Right ventricle myocardium inferior (tissue), 1 donor: ENCODE measurements at regions not wholly inside any gene's neighbourhood (a gene's known extent, or its start where the extent isn't known, plus 50 kb on each side); places are given as distances from the start of the nearest gene placed in this dataset.

Source experiments
- ATAC-seq: fragments of 200-7000 bp; cut with Tn5 transposase; one replicate; pipeline ENCODE4 v1.9.1; 2020; ENCODE audit warnings: mild to moderate bottlenecking, moderate library complexity
- DNase-seq: peaks from one replicate; pipeline ENCODE4 v3.0.0; 2021; ENCODE audit errors: missing footprints
- intact Hi-C: fragments of 100-400 bp; cut with DNase I; formaldehyde crosslinking; loops from one replicate; pipeline ENCODE4 v1.11.0; 2022
- donor health status: DM: no; HTN: yes; CAD: no; lungs with severe emphysema.

- DNase-seq (no peak), ATAC-seq (peak; percentile 79)
- intact Hi-C loops = no loop called here
Measured at GRCh38 chr3:23663246-23663645, 142.5 kb upstream of the UBE2E1 start.

DNA sequence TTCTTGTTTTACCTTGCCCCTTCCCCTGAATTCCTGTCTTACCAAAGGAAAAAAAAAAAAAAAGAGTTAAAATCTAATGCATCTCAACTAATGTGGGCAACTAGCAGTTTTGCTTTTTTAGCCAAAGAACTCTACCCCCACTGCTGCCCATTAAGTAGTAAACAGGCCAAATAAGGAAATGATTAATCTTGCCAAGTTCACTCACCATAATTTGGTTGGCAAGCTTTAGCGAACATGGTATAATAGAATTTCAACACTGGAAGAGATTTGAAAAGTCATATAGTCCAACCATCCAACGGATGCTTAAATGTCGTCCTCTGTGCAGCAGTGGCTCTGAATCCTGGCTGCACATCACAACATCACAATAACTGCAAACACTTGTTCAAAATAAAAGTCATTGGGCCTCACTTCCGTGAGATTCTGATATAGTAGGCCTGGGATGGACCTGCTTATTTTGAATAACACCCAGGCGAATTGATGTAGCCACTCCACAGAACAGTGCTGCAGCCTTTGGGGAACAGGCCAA is 142.0 kb upstream of the UBE2E1 start:
- DNase-seq (no peak), ATAC-seq (peak; percentile 41)
- intact Hi-C loops = no loop called here

- no peak for DNase-seq
- no peak for ATAC-seq
- intact Hi-C loops = no loop called here
Measured at GRCh38 chr3:23664459-23664858, 141.3 kb upstream of the UBE2E1 start.

- intact Hi-C loops = no loop called here
- no peak for DNase-seq
- no peak for ATAC-seq
Measured at GRCh38 chr3:23665741-23666140, 140.0 kb upstream of the UBE2E1 start.

GRCh38 chr3:23666818-23667217 is 138.9 kb upstream of the UBE2E1 start:
- DNase-seq (no peak), ATAC-seq (no peak)
- intact Hi-C loops = no loop called here

DNA sequence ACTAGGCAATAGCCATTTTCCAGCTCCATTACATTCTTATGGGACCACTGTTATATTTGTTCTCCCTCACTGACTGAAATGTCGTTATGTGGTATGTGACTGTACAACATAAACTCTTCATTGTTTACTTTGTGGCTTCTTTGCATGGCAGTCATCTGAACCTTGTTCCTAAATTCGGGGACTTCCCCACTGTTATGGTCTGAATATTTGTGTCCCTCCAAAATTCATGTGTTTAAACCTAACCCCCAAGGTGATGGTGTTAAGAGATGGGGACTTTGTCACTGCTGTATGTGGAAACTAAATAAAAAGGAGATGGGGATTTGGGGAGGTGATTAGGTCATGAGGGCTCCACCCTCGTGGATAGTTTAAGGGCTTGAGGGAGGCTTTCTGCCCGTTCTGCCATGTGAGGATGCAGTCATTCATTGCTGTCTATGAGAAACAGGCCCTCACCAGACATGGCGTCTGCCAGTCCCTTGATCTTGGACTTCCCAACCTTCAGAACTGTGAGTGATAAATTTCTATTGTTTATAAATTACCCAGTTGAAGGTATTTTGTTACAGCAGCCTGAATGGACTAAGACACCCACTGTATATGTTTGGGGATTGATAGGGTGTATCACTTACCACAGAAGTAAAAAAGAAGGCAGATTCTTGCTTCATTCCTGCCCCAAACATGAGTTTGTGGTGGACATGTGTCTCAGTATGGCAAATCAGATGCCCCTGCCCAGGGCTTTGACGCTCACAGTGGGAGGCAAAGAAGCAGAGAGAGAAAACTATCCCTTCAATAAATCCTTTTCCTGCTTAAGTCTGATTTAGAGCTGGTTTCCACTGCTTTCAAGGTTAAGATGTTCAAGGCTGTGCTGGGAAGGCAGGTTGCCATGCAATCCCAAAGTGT is 138.0 kb upstream of the UBE2E1 start:
- DNase-seq (no peak), ATAC-seq (no peak)
- intact Hi-C loops = no loop called here

- DNase-seq (no peak), ATAC-seq (no peak)
- intact Hi-C loops = no loop called here
Measured at GRCh38 chr3:23668430-23668904, 137.3 kb upstream of the UBE2E1 start.

DNA sequence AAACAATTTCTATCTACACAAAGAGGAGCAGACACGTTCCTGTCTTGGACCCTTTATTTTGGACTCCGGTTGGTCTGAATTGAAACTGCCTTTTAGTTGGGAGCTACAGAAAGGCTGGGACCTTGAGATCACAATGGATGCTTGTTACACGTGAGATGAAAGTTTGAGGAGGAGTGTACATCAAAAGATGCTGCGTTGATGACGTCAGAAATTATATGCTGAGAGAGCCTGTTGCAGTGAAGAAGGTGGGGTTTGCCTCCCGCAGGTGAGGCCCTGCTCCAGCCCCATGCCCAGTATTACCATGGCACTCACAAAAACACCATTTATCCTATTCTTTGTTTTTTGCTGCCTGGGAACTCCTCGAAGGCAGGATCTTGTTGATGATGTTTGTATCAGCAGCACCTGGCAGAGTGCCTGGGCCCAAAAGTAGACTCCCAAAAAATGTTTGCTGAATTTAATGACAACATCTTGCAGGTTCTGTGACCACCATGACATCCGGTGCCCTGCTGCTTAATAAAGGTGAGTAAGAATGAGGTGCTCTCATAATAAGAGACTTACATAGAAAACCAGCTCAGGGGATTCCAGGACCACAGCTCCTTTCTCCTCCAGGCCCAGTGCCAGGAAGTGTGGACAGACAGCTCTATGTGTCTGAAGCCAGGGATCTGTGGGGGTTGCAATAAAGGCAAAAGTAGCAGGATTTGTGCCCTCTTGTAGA is 136.1 kb upstream of the UBE2E1 start:
- ATAC-seq (no peak), DNase-seq (no peak)
- intact Hi-C loops = no loop called here

DNA sequence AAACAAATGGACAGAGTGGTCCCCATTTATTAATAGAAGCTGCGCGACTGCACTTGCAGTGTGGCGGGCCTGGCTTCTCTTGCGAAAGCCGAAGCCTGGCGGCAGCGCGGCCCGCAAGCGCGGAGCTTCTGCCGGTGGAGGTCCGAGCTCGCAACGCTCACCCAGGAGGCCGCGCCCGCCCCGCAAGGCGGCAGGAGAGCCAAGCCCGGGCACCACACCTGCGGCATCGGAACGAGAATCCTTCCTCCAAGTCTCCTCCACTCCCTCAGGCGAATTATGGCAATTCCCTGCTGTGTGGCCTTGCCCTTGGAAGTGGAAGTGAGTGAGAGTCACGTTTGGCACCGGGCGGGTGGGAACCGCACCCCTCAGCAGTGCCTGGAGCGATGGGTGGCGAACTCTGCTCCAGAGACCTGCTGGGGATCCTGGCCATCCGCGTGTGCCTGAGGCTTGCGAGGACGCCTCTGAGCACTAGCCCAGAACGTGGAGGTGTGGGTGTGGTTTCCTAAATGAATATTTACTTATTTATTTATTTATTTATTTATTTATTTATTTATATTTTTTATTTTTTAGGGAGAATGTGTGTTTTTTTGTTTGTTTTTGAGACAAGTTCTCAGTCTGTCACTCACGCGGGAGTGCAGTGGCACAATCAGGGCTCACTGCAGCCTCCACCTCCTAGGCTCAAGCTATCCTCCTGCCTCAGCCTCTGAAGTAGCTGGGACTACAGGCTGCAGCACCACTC is 133.7 kb upstream of the UBE2E1 start:
- DNase-seq (no peak), ATAC-seq (peak; percentile 57)
- intact Hi-C loops = no loop called here

DNA sequence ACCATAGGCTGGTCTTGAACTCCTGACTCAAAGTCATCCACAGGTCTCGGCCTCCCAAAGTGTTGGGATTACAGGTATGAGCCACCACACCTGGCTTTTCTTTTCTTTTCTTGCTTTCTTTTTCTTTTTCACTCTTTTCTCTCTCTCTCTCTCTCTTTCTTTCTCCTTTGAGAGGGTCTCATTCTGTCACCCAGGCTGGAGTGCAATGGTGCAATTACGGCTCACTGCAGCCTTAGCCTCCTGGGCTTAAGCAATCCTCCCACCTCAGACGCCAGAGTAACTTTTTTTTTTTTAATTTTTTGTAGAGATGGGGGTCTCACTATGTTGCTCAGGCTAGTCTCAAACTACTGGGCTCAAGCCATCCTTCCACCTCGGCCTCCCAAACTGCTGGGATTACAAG is 133.1 kb upstream of the UBE2E1 start:
- ATAC-seq (no peak), DNase-seq (no peak)
- intact Hi-C loops = no loop called here

GRCh38 chr3:23675010-23675409 is 130.7 kb upstream of the UBE2E1 start:
- ATAC-seq (no peak), DNase-seq (no peak)
- intact Hi-C loops = no loop called here

DNA sequence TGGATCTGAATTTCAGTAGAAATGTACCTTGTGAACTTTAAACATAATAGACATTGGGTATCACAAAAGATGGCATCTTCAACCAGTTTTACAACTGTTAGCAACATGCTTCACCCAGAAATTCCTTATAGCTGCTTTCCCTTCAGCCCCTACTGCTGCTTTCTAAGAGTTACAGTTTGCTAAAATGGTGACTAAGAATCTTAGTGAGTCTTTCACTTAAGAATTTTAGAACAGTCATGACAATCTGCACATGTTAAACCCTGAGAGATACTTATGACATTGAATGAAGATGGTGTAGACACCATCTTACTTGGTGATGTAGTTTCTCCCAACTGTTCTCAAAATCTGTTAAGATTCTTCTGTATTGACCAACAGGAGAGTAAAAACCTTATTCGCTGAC is 129.7 kb upstream of the UBE2E1 start:
- no peak for ATAC-seq
- intact Hi-C loops = no loop called here

DNA sequence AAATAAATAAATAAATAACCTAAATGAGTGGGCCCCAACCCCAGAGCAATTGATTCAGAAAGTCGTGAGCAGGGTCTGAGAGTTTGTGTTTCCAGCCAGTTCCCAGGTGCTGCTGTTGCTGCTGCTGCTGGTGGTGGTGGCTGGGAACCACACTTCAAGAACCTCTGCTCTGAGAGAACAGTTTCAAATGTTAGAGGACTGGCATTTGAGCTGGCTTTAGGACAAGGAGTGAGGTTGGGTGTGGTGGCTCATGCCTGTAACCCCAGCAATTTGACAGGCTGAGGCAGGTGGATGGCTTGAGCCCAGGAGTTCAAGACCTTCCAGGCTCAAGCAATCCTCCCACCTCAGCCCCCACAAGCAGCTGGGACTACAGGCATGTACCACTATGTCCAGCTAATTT is 123.1 kb upstream of the UBE2E1 start:
- no peak for DNase-seq
- intact Hi-C loops = no loop called here
- no peak for ATAC-seq

More for the DNA sequence above, 129.7 kb upstream of the UBE2E1 start:
- DNase-seq = no peak

GRCh38 chr3:23685541-23686258 is 120.1 kb upstream of the UBE2E1 start:
- peak; percentile 91 for ATAC-seq

DNA sequence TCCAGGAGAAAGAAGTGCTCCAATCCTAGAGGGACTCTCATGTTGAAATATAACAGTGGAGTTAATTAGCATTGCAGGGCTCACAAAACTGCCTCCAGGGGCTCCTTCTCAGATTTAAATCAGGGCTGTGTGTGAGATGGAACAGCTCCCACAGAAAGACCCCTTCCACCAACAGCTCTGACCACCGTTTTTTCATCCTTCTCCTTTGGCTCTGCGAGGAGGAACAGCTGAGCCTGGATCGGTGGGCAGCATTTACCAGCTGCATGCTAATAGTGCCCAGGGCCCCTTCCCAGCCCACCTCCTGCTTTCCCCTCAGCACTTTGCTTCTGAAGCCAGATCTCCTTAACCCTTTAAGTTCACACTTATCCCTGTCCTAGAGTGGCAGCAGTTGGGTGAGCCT is 119.2 kb upstream of the UBE2E1 start:
- DNase-seq = no peak
- intact Hi-C loops = no loop called here
- no peak for ATAC-seq

More at GRCh38 chr3:23685541-23686258, 120.1 kb upstream of the UBE2E1 start:
- intact Hi-C loops = no loop called here
- DNase-seq = no peak

- DNase-seq (no peak), ATAC-seq (no peak)
- intact Hi-C loops = no loop called here
Measured at GRCh38 chr3:23691357-23691895, 114.3 kb upstream of the UBE2E1 start.

GRCh38 chr3:23696842-23697241 is 108.9 kb upstream of the UBE2E1 start:
- ATAC-seq (no peak), DNase-seq (no peak)
- intact Hi-C loops = no loop called here

GRCh38 chr3:23697416-23697815 is 108.3 kb upstream of the UBE2E1 start:
- intact Hi-C loops = no loop called here
- no peak for DNase-seq
- no peak for ATAC-seq
